Endothelial cell (in vitro differentiated cells): ENCODE measurements at regions not wholly inside any gene's neighbourhood (a gene's known extent, or its start where the extent isn't known, plus 50 kb on each side); places are given as distances from the start of the nearest gene placed in this dataset.

Experiments
- DNase-seq: peaks from one replicate; pipeline ENCODE4 v3.0.0; 2021; ENCODE audit warnings: low spot score
- H3K27ac Mint-ChIP-seq: one replicate; pipeline ENCODE4 v1.8.0; 2021; ENCODE audit warnings: mixed read lengths, inconsistent platforms; ENCODE audit not compliant: unreplicated experiment
- H3K27me3 Mint-ChIP-seq: one replicate; pipeline ENCODE4 v1.8.0; 2021; ENCODE audit warnings: mild to moderate bottlenecking, moderate library complexity, mixed read lengths, inconsistent platforms; ENCODE audit not compliant: unreplicated experiment
- H3K36me3 Mint-ChIP-seq: one replicate; pipeline ENCODE4 v1.8.0; 2021; ENCODE audit warnings: mild to moderate bottlenecking, low read depth, mixed read lengths, inconsistent platforms; ENCODE audit not compliant: unreplicated experiment
- H3K4me1 Mint-ChIP-seq: one replicate; pipeline ENCODE4 v1.8.0; 2021; ENCODE audit warnings: mild to moderate bottlenecking, mixed read lengths, inconsistent platforms; ENCODE audit not compliant: unreplicated experiment
- H3K4me3 Mint-ChIP-seq: one replicate; pipeline ENCODE4 v1.8.0; 2021; ENCODE audit warnings: mild to moderate bottlenecking, mixed read lengths, inconsistent platforms; ENCODE audit not compliant: unreplicated experiment
- H3K9me3 Mint-ChIP-seq: one replicate; pipeline ENCODE4 v1.8.0; 2021; ENCODE audit warnings: mixed read lengths, inconsistent platforms; ENCODE audit not compliant: unreplicated experiment
- CTCF ChIP-seq: fragments of 200-600 bp; sonication (generic); IDR thresholded peaks from one replicate; pipeline ENCODE4 v1.5.0; 2021; ENCODE audit warnings: antibody characterized with exemption; ENCODE audit not compliant: unreplicated experiment

GRCh38 chr13:84774111-84774510 lies 891.8 kb upstream of the SLITRK1 start:
- Mint-ChIP-seq H3K27me3 (no peaks in the 10 kb centered on the region), H3K27ac (no peak overlapping the region), H3K36me3 (no peaks in the 10 kb centered on the region), H3K4me3 (no peak overlapping the region), H3K9me3 (no peaks in the 10 kb centered on the region), H3K4me1 (no peaks in the 10 kb centered on the region)
- no peak for DNase-seq
- no peak for TF ChIP-seq CTCF

GRCh38 chr13:84760956-84761355 lies 878.7 kb upstream of the SLITRK1 start:
- Mint-ChIP-seq H3K4me1 (no peaks in the 10 kb centered on the region), H3K27ac (no peak overlapping the region), H3K27me3 (no peaks in the 10 kb centered on the region), H3K36me3 (no peaks in the 10 kb centered on the region), H3K9me3 (no peaks in the 10 kb centered on the region), H3K4me3 (no peak overlapping the region)
- DNase-seq: no peak
- no peak for TF ChIP-seq CTCF

GRCh38 chr13:84749126-84749525 lies 866.9 kb upstream of the SLITRK1 start:
- Mint-ChIP-seq H3K9me3 (no peaks in the 10 kb centered on the region), H3K36me3 (no peaks in the 10 kb centered on the region), H3K4me3 (no peak overlapping the region), H3K27ac (no peak overlapping the region), H3K4me1 (no peaks in the 10 kb centered on the region), H3K27me3 (no peaks in the 10 kb centered on the region)
- no peak for DNase-seq
- no peak for TF ChIP-seq CTCF

GRCh38 chr13:84745051-84745551 lies 862.8 kb upstream of the SLITRK1 start:
- no peak overlapping the region for H3K4me3 Mint-ChIP-seq
- no peaks in the 10 kb centered on the region for H3K27me3 Mint-ChIP-seq

GRCh38 chr13:84744203-84744602 lies 861.9 kb upstream of the SLITRK1 start:
- no peak overlapping the region for H3K27ac Mint-ChIP-seq
- no peaks in the 10 kb centered on the region for H3K27me3 Mint-ChIP-seq
- no peaks in the 10 kb centered on the region for H3K9me3 Mint-ChIP-seq
- TF ChIP-seq CTCF: no peak
- peaks cover 24% of the 10 kb centered on the region for H3K4me1 Mint-ChIP-seq
- H3K36me3 Mint-ChIP-seq: no peaks in the 10 kb centered on the region
- DNase-seq: no peak
- H3K4me3 Mint-ChIP-seq: no peak overlapping the region

More at GRCh38 chr13:84745051-84745551, 862.8 kb upstream of the SLITRK1 start:
- peaks cover 24% of the 10 kb centered on the region for H3K4me1 Mint-ChIP-seq
- TF ChIP-seq CTCF: no peak
- H3K9me3 Mint-ChIP-seq: no peaks in the 10 kb centered on the region
- no peaks in the 10 kb centered on the region for H3K36me3 Mint-ChIP-seq
- no peak for DNase-seq
- no peak overlapping the region for H3K27ac Mint-ChIP-seq
